GM21423 (cell line): ENCODE measurements at regions not wholly inside any gene's neighbourhood (a gene's known extent, or its start where the extent isn't known, plus 50 kb on each side); places are given as distances from the start of the nearest gene placed in this dataset.

Experiments used
- ATAC-seq: cut with Tn5 transposase; IDR thresholded peaks from one replicate; pipeline ENCODE4 v1.9.1; 2021; ENCODE audit warnings: mild to moderate bottlenecking, moderate library complexity; ENCODE audit not compliant: unreplicated experiment

DNA sequence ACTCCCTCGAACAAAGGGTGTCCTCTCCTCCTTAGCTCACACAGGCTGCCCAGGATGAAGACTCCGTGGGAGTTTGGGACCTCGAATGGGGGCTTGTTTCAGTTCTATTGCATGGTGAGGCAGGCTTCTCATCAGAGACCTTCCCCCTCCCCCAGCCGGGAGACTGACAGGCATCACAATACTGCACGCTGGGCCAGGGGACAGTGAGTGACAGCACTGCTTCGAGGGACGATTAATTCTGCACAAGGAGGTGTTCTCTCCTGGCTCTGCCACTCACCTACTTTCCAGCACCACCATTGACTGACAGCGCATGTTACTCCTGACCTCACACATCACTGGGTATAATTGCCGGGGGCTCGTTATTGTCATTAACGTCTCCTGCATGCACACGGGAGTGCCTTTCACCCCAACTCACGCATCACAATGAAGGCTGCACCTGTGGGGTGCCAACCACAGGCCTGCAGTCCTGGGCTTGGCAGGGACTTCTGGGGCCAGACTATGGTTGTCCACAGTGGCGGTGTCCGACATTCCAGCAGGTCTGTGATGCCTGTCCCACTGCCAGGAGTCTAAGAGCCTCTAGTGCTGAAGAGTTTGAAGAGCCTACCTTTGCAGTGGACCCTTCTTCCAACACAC lies 412.2 kb upstream of the TSHZ3 start:
- ATAC-seq, result no peak

DNA sequence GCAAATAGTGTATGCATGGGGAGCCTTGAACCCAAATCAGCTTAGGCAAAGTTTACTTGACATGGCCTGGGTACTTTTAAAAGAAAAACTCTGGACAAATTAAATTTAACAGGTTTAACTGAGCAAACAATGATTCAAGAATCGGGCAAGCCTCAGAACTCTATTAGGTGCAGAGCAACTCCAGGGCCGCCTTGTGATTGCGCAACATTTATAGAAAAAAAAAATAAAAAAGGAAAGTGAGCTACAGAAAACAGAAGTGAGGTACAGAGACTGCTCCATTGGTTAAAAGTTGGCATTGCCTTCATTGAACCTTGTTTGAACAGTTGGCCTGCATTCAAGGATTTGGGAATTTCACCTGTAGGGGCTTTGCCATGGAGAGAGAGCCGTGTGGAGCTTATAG lies 421.0 kb upstream of the TSHZ3 start:
- ATAC-seq, result no peak

DNA sequence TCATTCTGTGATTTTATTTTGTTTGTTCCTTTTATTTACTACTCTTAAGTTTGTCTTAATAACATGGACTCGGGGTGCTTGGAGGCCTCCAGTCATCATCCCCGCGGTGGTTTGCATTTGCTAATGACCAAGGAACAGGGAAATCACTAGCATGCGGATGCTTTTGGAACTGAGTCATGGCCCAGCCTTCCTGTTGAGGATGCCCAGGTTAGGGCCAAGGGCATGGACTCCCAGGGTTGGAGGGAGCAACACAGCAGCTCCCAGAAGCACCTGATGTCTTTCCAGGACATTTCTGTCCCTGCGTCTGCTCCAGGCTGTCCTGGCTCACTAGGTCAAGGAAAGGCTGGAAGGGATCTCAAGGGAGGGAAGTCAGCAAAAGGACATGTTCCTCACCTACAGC lies 423.7 kb upstream of the TSHZ3 start:
- no peak for ATAC-seq

GRCh38 chr19:31781542-31781941 lies 432.3 kb upstream of the TSHZ3 start:
- ATAC-seq, result no peak

GRCh38 chr19:31783592-31783991 lies 434.4 kb upstream of the TSHZ3 start:
- ATAC-seq, result no peak

GRCh38 chr19:31784671-31785101 lies 435.4 kb upstream of the TSHZ3 start:
- no peak for ATAC-seq

DNA sequence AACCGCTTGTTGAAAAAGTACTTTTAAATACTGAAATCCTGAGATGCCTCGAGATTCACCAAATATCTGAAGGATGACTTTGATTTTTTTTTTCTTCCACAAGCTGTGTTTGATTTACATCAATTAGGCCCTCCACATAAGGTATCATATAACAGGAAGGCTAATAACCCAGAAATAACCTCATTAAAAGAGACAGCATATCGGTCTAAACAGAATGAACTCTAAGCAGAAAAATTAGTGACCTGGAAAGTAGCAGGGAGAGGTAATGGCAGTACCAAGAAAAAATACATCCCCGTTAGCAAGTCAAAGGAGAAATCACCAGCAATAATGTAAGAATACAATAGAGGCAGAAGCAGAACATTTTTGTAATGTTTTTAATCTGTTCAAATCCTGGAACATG lies 452.4 kb upstream of the TSHZ3 start:
- no peak for ATAC-seq

DNA sequence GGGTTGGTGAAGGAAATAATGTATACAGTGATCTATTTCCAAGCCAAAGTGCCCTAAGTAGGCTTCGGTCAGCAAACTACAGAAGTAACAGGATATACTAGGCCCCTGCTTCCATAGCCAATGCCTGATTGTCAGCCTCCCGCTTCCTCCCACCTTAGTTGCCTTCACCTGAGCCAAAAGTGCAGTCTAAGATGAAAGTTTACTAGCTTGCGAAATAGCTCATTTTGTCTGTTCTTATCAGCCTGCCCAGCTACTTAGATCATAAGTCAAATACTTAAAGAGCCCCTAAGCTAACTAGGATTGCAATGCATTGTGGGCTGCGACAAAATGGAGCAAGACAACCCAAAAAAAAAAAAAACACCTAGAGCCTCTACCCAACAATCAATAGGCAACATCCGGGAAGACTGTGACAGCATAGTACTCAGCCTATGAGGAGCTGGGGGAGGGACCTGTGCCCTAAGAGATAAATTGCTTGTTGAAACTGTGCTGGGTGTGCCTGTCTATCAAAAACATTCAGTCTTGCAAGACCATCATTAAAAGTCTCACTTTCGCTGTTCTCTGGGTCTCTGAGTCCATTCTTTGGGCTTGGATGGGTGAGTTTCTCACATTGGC lies 454.7 kb upstream of the TSHZ3 start:
- no peak for ATAC-seq

DNA sequence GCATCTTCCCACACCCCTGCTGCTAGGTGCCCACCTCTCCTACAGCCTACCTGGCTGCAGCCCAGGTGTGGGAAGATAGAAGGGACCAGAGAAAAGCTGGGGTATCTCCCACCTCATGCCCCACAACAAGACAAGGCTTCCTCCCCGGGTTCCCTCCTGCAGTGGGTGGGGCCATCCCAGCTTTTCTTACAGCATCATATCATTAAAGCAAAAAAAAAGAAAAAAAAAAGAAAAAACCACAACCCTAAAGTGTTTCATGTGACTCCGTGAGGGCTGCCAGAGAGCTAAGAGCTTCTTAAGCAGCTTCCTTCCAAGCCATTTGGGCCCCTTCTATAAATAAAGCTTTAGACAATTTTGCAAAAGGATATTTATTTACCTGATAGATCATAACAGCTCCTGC lies 455.4 kb upstream of the TSHZ3 start:
- no peak for ATAC-seq

DNA sequence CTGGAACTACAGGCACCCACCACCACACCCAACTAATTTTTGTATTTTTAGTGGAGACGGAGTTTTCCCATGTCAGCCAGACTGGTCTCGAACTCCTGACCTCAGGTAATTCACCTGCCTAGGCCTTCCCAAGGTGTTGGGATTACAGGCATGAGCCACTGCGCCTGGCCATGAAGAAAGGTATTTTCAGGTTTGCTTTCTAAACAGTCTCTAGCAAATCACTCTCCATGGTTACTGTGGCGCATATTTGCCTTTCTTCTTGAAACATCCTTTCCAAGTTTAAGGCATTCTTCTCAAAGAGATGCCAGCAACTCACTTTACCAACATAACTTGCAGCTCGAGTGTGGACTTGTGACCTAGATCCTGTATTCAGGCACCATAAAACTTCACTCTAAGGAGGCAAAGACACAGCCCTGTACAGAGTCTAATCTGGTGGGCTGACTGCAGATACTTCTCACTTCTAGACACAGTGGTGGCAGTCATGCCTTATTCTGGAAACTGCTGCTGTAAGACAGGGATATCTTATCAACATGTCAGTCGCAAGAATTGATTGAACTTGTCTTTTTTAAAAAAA lies 461.4 kb upstream of the TSHZ3 start:
- no peak for ATAC-seq

GRCh38 chr19:31817971-31818797 lies 468.9 kb upstream of the TSHZ3 start:
- ATAC-seq, result no peak

GRCh38 chr19:31818798-31819105 lies 469.5 kb upstream of the TSHZ3 start:
- ATAC-seq, result no peak

- ATAC-seq, result no peak
These were observed 470.6 kb upstream of the TSHZ3 start for GRCh38 chr19:31819837-31820236.

- no peak for ATAC-seq
These were observed 472.1 kb upstream of the TSHZ3 start for GRCh38 chr19:31821346-31821745.

DNA sequence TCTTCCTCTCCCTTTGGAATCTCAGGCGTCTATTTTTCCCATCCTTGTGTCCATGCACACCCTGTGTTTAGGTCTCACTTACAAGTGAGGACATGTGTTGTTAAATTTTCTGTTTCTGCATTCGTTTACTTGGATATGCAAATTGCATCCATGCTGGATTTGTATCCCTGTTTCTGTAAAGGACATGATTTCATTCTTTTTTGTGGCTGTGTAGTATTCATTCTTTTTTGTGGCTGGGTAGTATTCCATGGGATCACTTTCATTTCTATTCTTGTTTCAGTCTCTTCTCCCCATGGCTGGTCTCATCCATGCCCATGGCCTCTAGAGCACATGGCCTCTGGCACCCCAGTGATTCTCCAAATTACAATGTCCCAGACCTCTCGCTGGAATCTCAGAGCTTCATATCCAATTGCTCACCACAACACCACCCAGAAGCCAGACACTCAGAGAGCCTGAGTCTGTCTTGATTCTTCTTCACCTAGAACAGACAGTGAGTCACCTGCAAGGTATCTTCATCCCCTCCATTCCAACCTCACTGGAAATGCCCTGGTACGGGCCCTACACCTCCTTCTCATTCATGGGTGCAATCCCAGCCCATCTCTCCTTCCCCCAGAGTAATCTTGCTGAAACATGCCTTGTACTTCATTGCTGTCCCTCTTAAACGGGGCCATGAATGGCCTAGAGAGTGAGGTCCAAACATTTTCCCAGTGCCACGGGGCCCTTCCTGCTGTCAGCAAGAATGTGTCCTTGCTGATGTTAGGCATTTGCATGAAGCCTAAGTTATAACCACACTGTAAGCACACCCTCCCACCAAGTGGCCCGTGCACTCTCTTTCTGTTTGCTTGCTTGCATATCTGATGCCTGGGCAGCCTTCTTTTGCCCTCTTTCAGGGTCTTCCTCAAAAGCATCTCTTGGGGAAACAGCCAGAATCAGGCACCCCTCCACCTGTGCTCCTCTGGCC lies 476.2 kb upstream of the TSHZ3 start:
- no peak for ATAC-seq

DNA sequence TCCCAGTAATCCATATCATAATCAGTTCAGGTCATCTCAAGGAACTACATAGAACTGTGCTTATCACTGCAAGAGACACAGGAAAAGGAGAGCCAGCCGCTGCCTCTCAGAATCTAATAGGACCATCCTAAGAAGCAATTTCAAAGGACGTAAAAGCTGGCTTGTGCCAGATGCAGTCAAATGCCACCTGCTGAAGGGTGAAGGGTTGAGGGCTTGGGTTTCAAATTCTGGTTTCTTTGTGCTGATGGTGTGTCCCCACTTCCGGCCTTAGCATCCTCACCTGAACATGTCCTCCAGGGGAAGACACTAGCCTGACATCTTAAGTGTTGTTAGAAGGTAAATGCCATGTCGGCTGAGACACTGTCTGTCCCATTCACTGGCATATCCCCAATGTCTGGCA lies 477.1 kb upstream of the TSHZ3 start:
- no peak for ATAC-seq

DNA sequence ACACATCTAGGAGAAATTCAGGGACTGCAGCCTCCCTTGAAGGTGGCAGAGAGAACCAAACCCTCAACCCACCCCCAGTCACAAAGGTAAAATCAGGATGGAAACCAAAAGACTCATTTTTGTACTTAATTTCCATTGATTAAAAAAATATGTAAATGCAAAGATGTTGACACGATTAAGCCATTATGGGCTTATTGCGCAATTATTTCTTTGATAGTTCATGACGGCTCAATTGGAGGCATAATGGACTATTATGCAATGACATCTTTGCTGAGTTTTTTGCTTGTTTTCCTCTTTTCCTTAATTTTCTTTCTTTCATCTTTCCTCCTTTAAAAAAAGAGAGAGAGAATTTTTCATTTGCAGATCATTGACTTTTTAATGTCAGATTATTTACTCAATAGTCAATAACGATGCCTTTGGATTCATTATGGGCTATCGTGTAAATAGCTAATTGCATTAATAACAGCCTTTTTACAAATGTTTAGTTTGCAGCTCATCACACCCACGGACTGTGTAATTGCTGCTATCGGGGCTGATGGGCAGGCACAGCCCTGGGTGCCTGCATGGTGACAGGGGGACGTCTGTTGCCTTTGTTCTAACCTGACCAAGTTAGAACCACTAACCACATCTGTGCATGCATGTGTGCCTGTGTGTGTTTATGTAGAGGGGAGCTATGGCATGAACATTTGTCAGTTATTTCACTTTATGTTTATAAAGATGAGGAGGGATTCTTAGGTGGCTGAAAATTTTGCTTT lies 482.4 kb upstream of the TSHZ3 start:
- no peak for ATAC-seq

- ATAC-seq, result no peak
These were observed 482.9 kb upstream of the TSHZ3 start for GRCh38 chr19:31832176-31832548.

DNA sequence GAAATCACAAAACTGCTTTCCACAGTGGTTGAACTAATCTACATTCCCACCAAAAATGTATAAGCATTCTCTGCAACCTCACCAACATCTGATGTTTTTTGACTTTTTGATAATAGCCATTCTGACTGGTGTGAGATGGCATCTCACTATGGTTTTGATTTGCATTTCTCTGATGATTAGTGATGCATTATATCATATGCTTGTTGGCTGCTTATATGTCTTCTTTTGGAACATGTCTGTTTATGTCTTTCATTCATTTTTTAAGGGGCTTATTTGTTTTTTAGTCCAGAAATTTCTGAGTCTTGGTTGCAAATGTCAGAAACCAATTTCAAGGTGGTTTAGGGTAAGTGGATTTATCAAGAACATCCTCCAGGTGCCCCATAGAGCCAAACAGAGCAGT lies 484.8 kb upstream of the TSHZ3 start:
- ATAC-seq, result no peak

DNA sequence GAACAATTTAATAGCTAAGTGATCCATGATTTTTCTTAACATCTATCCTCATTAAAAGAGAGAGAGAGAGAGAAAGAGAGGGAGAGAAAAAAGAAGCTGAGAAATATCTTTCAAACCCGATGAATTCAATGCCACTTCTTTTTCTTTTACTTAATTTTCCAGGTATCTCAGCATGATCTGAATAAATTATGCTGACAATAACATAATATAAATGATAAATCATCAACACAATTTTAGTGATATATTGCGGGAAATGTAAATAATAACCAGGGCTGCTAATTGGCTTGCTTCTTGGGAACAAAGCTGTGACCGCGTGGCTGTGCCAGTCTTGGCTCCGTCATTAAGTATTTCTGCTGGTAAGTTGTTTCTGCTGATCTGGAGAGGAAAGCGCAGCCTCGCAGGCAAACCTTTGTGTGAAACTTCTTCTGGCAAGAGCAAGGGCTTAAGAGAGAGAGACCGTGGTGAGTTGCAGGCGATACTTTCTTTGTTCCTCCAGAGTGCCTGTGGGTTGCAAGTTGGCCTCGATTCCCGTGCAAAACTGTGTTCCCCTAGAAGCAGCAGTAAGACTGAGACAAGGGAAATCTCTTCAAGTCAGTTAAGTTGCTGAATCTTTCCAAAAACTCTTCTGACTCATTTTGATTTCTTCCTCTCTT lies 489.1 kb upstream of the TSHZ3 start:
- ATAC-seq, result no peak
